Thymus (tissue), 11 donors: ENCODE measurements at regions not wholly inside any gene's neighbourhood (a gene's known extent, or its start where the extent isn't known, plus 50 kb on each side); places are given as distances from the start of the nearest gene placed in this dataset.

Source experiments
- DNase-seq, 9 donors: peaks; one replicate each; pipeline ENCODE4 v3.0.0-alpha.2; 2013; ENCODE audit warnings: low spot score in 9 of 9, low read depth in 6 of 9, missing footprints in 1 of 9
- H3K27ac ChIP-seq, 2 donors: one replicate each; pipeline ENCODE4 v1.5.1; 2013; ENCODE audit warnings: control low read depth in 1 of 2, low read depth in 1 of 2, low read length in 1 of 2, mild to moderate bottlenecking in 1 of 2, moderate library complexity in 1 of 2
- H3K27me3 ChIP-seq, 2 donors: one replicate each; pipeline ENCODE4 v1.5.1; 2013; ENCODE audit warnings: low read length in 1 of 2; ENCODE audit not compliant: control insufficient read depth in 2 of 2, insufficient read depth in 1 of 2
- H3K36me3 ChIP-seq, 2 donors: one replicate each; pipeline ENCODE4 v1.5.1; 2013; ENCODE audit warnings: low read length in 1 of 2, mild to moderate bottlenecking in 1 of 2, moderate library complexity in 1 of 2; ENCODE audit not compliant: control insufficient read depth in 2 of 2, insufficient read depth in 2 of 2
- H3K4me1 ChIP-seq, 2 donors: one replicate each; pipeline ENCODE4 v1.5.1; 2013; ENCODE audit warnings: low read length in 2 of 2; ENCODE audit not compliant: control insufficient read depth in 2 of 2, insufficient read depth in 2 of 2
- H3K4me3 ChIP-seq, 2 donors: one replicate each; pipeline ENCODE4 v1.5.1; 2013; ENCODE audit warnings: low read length in 2 of 2, control low read depth in 1 of 2, mild to moderate bottlenecking in 1 of 2
- H3K9me3 ChIP-seq, 2 donors: one replicate each; pipeline ENCODE4 v1.5.1; 2013; ENCODE audit warnings: low read length in 1 of 2, mild to moderate bottlenecking in 1 of 2; ENCODE audit not compliant: control insufficient read depth in 2 of 2, insufficient read depth in 1 of 2
- WGBS: extraction: QIAGEN DNeasy Blood & Tissue Kit; methylation state at CpG from one replicate; pipeline ENCODE4 v1.1.7; 2013; 5-methylcytosine and 5-hydroxymethylcytosine counted together
- donor health status: healthy.

- no peak overlapping the region for H3K4me3 ChIP-seq
- no peak for DNase-seq
- no peaks in the 10 kb centered on the region for H3K36me3 ChIP-seq
- H3K9me3 ChIP-seq: no peaks in the 10 kb centered on the region
- 65% methylated on average over 5 of the region's 5 CpGs for WGBS
- no peak overlapping the region for H3K27ac ChIP-seq
- H3K4me1 ChIP-seq: no peaks in the 10 kb centered on the region
- no peaks in the 10 kb centered on the region for H3K27me3 ChIP-seq
These were observed 332.7 kb upstream of the ADAMTS9 start for GRCh38 chr3:65020281-65021160.

- Histone ChIP-seq H3K36me3 (no peaks in the 10 kb centered on the region), H3K9me3 (no peaks in the 10 kb centered on the region), H3K27ac (no peak overlapping the region), H3K27me3 (no peaks in the 10 kb centered on the region), H3K4me3 (no peak overlapping the region), H3K4me1 (no peaks in the 10 kb centered on the region)
- WGBS: 89% methylated on average over 9 of the region's 9 CpGs
- no peak for DNase-seq
These were observed 331.7 kb upstream of the ADAMTS9 start for GRCh38 chr3:65019443-65020055.

- Histone ChIP-seq H3K27ac (no peak overlapping the region), H3K4me3 (no peak overlapping the region), H3K27me3 (no peaks in the 10 kb centered on the region), H3K9me3 (no peaks in the 10 kb centered on the region), H3K36me3 (no peaks in the 10 kb centered on the region), H3K4me1 (no peaks in the 10 kb centered on the region)
- DNase-seq: no peak
These were observed 331.0 kb upstream of the ADAMTS9 start for GRCh38 chr3:65018801-65019200.

GRCh38 chr3:65017359-65017758, 329.6 kb upstream of the ADAMTS9 start:
- no peak overlapping the region for H3K27ac ChIP-seq
- H3K27me3 ChIP-seq: no peaks in the 10 kb centered on the region
- no peak for DNase-seq
- no peak overlapping the region for H3K4me3 ChIP-seq
- 94% methylated on average over 1 of the region's 1 CpG for WGBS
- no peaks in the 10 kb centered on the region for H3K36me3 ChIP-seq
- no peaks in the 10 kb centered on the region for H3K9me3 ChIP-seq
- no peaks in the 10 kb centered on the region for H3K4me1 ChIP-seq

GRCh38 chr3:65015711-65016110, 327.9 kb upstream of the ADAMTS9 start:
- Histone ChIP-seq H3K36me3 (no peaks in the 10 kb centered on the region), H3K4me1 (no peaks in the 10 kb centered on the region), H3K27me3 (no peaks in the 10 kb centered on the region), H3K27ac (no peak overlapping the region), H3K4me3 (no peak overlapping the region), H3K9me3 (no peaks in the 10 kb centered on the region)
- WGBS: 89% methylated on average over 2 of the region's 2 CpGs
- peak in 1 of 9 donors; percentile 12 for DNase-seq

GRCh38 chr3:65013053-65013452, 325.3 kb upstream of the ADAMTS9 start:
- no peak overlapping the region for H3K27ac ChIP-seq
- H3K36me3 ChIP-seq: no peaks in the 10 kb centered on the region
- H3K4me3 ChIP-seq: no peak overlapping the region
- 93% methylated on average over 4 of the region's 4 CpGs for WGBS
- no peaks in the 10 kb centered on the region for H3K27me3 ChIP-seq
- no peaks in the 10 kb centered on the region for H3K4me1 ChIP-seq
- H3K9me3 ChIP-seq: no peaks in the 10 kb centered on the region
- DNase-seq: no peak

- 76% methylated on average over 1 of the region's 1 CpG for WGBS
- no peaks in the 10 kb centered on the region for H3K9me3 ChIP-seq
- H3K27ac ChIP-seq: no peak overlapping the region
- H3K36me3 ChIP-seq: no peaks in the 10 kb centered on the region
- no peak overlapping the region for H3K4me3 ChIP-seq
- no peak for DNase-seq
- no peaks in the 10 kb centered on the region for H3K4me1 ChIP-seq
- H3K27me3 ChIP-seq: no peaks in the 10 kb centered on the region
These were observed 318.5 kb upstream of the ADAMTS9 start for GRCh38 chr3:65006300-65006739.

GRCh38 chr3:65005486-65005885, 317.7 kb upstream of the ADAMTS9 start:
- Histone ChIP-seq H3K4me3 (no peak overlapping the region), H3K36me3 (no peaks in the 10 kb centered on the region), H3K27ac (no peak overlapping the region), H3K9me3 (no peaks in the 10 kb centered on the region), H3K27me3 (no peaks in the 10 kb centered on the region), H3K4me1 (no peaks in the 10 kb centered on the region)
- WGBS: 93% methylated on average over 2 of the region's 2 CpGs
- DNase-seq: no peak

- 85% methylated on average over 4 of the region's 4 CpGs for WGBS
- H3K4me1 ChIP-seq: no peaks in the 10 kb centered on the region
- no peak for DNase-seq
- no peaks in the 10 kb centered on the region for H3K36me3 ChIP-seq
- H3K27ac ChIP-seq: no peak overlapping the region
- no peaks in the 10 kb centered on the region for H3K9me3 ChIP-seq
- H3K27me3 ChIP-seq: no peaks in the 10 kb centered on the region
- no peak overlapping the region for H3K4me3 ChIP-seq
These were observed 317.0 kb upstream of the ADAMTS9 start for GRCh38 chr3:65004795-65005295.
